Neuronal stem cell (in vitro differentiated cells): ENCODE measurements at regions not wholly inside any gene's neighbourhood (a gene's known extent, or its start where the extent isn't known, plus 50 kb on each side); places are given as distances from the start of the nearest gene placed in this dataset.

Source experiments
- DNase-seq: peaks from one replicate; pipeline ENCODE4 v3.0.0-alpha.2; 2013; ENCODE audit warnings: low spot score
- H2AFZ ChIP-seq: one replicate; pipeline ENCODE4 v1.6.1; 2013; ENCODE audit warnings: mild to moderate bottlenecking, low read length, inconsistent platforms
- H2AK5ac ChIP-seq: 2 replicates; pipeline ENCODE4 v1.6.1; 2013; ENCODE audit warnings: low read depth, mild to moderate bottlenecking, inconsistent platforms, low read length, moderate library complexity, mixed read lengths
- H2BK120ac ChIP-seq: 2 replicates; pipeline ENCODE4 v1.6.1; 2013; ENCODE audit warnings: low read depth, mild to moderate bottlenecking, inconsistent platforms, low read length, moderate library complexity, mixed read lengths
- H2BK12ac ChIP-seq: one replicate; pipeline ENCODE4 v1.6.1; 2013; ENCODE audit warnings: low read length, inconsistent platforms
- H2BK15ac ChIP-seq: 2 replicates; pipeline ENCODE4 v1.6.1; 2013; ENCODE audit warnings: mild to moderate bottlenecking, low read length, inconsistent platforms, mixed read lengths
- H2BK5ac ChIP-seq: one replicate; pipeline ENCODE4 v1.6.1; 2013; ENCODE audit warnings: inconsistent platforms, mild to moderate bottlenecking, low read length, moderate library complexity
- H3K14ac ChIP-seq: one replicate; pipeline ENCODE4 v1.6.1; 2013; ENCODE audit warnings: low read length, inconsistent platforms
- H3K18ac ChIP-seq: 2 replicates; pipeline ENCODE4 v1.6.1; 2013; ENCODE audit warnings: low read length, inconsistent platforms
- H3K23ac ChIP-seq: 2 replicates; pipeline ENCODE4 v1.6.1; 2013; ENCODE audit warnings: low read depth, mild to moderate bottlenecking, mixed read lengths, low read length, inconsistent platforms; ENCODE audit not compliant: poor library complexity
- H3K27ac ChIP-seq: replicated peaks from 3 replicates; pipeline ENCODE4 v1.5.1; 2013; ENCODE audit warnings: low read length, inconsistent platforms
- H3K27me3 ChIP-seq, 3 experiments: 2 replicates each; pipeline ENCODE4 v1.6.1; 2013; ENCODE audit warnings: low read length in 3 of 3, mild to moderate bottlenecking in 2 of 3, inconsistent platforms in 1 of 3, low read depth in 1 of 3, mixed read lengths in 1 of 3, moderate library complexity in 1 of 3; ENCODE audit not compliant: control insufficient read depth in 3 of 3, insufficient read depth in 3 of 3
- H3K36me3 ChIP-seq, 2 donors: replicated peaks in 1 of 2; 2 replicates each; pipeline ENCODE4 v1.6.1; 2013; ENCODE audit warnings: low read length in 2 of 2; ENCODE audit not compliant: control insufficient read depth in 2 of 2, insufficient read depth in 2 of 2
- H3K4ac ChIP-seq: 2 replicates; pipeline ENCODE4 v1.6.1; 2013; ENCODE audit warnings: inconsistent platforms, mild to moderate bottlenecking, low read length, moderate library complexity
- H3K4me1 ChIP-seq, 2 donors: 1 replicate in 1 of 2; 2 replicates in 1 of 2; pipeline ENCODE4 v1.6.1; 2013; ENCODE audit warnings: low read length in 2 of 2, low read depth in 1 of 2; ENCODE audit not compliant: control insufficient read depth in 2 of 2, insufficient read depth in 1 of 2
- H3K4me2 ChIP-seq: one replicate; pipeline ENCODE4 v1.6.1; 2013; ENCODE audit warnings: mild to moderate bottlenecking, low read length, inconsistent platforms; ENCODE audit not compliant: insufficient read depth, poor library complexity, severe bottlenecking
- H3K4me3 ChIP-seq, 2 donors: 2 replicates each; pipeline ENCODE4 v1.5.1; 2013; ENCODE audit warnings: low read length in 2 of 2, mild to moderate bottlenecking in 2 of 2, inconsistent platforms in 1 of 2, moderate library complexity in 1 of 2
- H3K79me1 ChIP-seq: one replicate; pipeline ENCODE4 v1.6.1; 2013; ENCODE audit warnings: low read depth, mild to moderate bottlenecking, inconsistent platforms, low read length, moderate library complexity
- H3K9ac ChIP-seq: one replicate; pipeline ENCODE4 v1.6.1; 2013; ENCODE audit warnings: mild to moderate bottlenecking, low read depth, low read length, inconsistent platforms; ENCODE audit not compliant: poor library complexity
- H3K9me3 ChIP-seq, 2 donors: replicated peaks in 1 of 2; 2 replicates each; pipeline versions ENCODE3 to v1.6.1; 2013; ENCODE audit warnings: low read length in 2 of 2, mild to moderate bottlenecking in 2 of 2, inconsistent platforms in 1 of 2, low read depth in 1 of 2, mixed read lengths in 1 of 2, moderate library complexity in 1 of 2; ENCODE audit not compliant: control insufficient read depth in 2 of 2, insufficient read depth in 1 of 2
- H4K8ac ChIP-seq: one replicate; pipeline ENCODE4 v1.6.1; 2013; ENCODE audit warnings: low read depth, mild to moderate bottlenecking, inconsistent platforms, low read length, moderate library complexity
- H4K91ac ChIP-seq: one replicate; pipeline ENCODE4 v1.6.1; 2013; ENCODE audit warnings: low read length, low read depth, mild to moderate bottlenecking, inconsistent platforms; ENCODE audit not compliant: poor library complexity
- WGBS, 2 donors: extraction: QIAGEN DNeasy Blood & Tissue Kit; methylation state at CpG; one replicate each; pipeline ENCODE4 v1.1.7; 2013; ENCODE audit warnings: missing lambda C conversion rate in 2 of 2, mixed read lengths in 1 of 2; ENCODE audit not compliant: insufficient read length in 2 of 2, insufficient replicate concordance in 1 of 2; ENCODE audit errors: extremely low coverage in 2 of 2; 5-methylcytosine and 5-hydroxymethylcytosine counted together

DNA sequence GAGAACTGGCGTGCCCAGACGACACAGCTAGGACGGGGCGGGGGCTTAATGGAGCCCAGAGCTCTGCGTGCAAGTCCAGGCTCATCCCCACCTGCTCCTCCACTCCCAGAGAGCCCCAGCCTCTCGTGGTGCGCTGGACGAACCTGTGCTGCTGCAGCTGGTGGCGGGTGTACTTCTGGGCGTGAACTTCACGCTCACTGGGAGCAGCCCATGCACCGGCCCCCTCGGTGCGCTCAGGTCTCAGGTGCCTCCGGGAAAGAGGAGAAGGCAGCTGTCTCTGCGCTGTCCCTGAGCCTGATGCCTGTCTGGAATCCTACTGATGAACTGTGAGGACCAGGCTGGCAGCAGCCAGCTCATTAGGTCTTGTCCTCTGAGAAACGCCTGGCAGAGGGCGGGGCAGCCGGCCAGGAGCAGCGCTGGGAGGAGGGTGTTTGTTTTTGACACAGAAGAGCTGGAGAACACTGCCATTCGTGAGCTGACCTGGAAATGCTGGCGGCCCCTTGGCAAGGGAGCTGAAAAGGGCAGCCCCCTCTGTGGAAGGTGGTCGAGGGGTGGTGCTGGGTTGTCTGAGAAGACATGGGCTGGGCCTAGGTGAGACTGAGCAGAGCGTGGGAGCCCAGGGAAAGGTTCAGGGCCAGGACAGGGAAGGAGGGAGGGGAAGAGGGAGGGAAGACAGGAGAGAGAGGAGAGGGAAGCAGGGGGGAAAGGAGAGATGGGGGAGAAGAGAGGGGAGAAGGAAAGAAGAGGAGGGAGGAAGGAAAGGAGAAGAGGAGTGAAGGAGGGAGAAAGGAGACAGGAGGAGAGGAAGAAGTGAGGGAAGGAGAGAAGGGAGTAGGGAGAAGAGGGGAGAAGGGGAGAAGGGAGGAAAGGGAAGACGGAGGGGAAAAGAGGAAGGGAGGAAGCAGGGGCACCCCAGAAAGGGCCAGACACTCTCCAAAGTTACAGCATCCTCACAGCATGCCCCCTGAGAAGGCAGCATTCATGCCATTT, 53.5 kb upstream of the TNS3 start:
- H3K27me3 ChIP-seq, result peaks cover 0 to 15% (median 4%) of the 10 kb centered on the region in 3 experiments
- peak overlapping the region; percentile 53 for H3K4me2 ChIP-seq
- H2AK5ac ChIP-seq, result peak overlapping the region; percentile 3
- H3K4me3 ChIP-seq, result peak overlapping the region in 1 of 2 donors; percentile 38
- peak overlapping the region; percentile 32 for H2BK5ac ChIP-seq
- H3K18ac ChIP-seq, result peak overlapping the region; percentile 94
- H3K79me1 ChIP-seq, result no peaks in the 10 kb centered on the region
- no peak overlapping the region for H2BK120ac ChIP-seq
- no peaks in the 10 kb centered on the region for H3K36me3 ChIP-seq
- WGBS, 2 donors, result no CpG with 5 or more reads among the region's 25 CpGs
- H2BK15ac ChIP-seq, result peak overlapping the region; percentile 84
- peak overlapping the region; percentile 76 for H2AFZ ChIP-seq
- no peak overlapping the region for H3K23ac ChIP-seq
- H3K9me3 ChIP-seq, result no peaks in the 10 kb centered on the region
- no peak overlapping the region for H3K9ac ChIP-seq
- H2BK12ac ChIP-seq, result peak overlapping the region; percentile 82
- H4K8ac ChIP-seq, result no peak overlapping the region
- no peak for DNase-seq
- H3K4ac ChIP-seq, result no peak overlapping the region
- peak overlapping the region; percentile 4 for H3K14ac ChIP-seq
- H3K27ac ChIP-seq, result no peak overlapping the region
- peak overlapping the region; percentile 61 for H4K91ac ChIP-seq
- H3K4me1 ChIP-seq, result peaks cover 13 to 24% of the 10 kb centered on the region in 2 donors

DNA sequence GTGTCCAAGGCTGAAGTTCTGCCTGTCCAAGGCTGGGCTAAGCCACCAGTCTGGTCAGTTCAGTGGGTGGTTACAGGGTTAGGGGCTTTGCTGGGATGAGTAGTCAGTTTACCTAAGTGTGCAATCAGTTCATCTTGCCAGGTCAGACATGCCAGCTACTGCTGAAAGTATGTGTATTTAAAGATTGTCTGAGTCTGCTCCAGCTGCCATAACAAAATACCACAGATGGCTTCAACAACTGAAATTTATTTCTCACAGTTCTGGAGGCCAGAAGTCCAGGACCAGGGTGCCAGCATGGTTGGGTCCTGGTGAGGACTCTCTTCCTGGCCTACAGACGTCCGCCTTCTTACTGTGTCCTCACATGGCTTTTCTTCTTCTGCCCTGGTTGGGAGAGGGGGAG, 52.4 kb upstream of the TNS3 start:
- no peak overlapping the region for H2AK5ac ChIP-seq
- no peaks in the 10 kb centered on the region for H3K9me3 ChIP-seq
- no peak overlapping the region for H2BK12ac ChIP-seq
- no peaks in the 10 kb centered on the region for H3K79me1 ChIP-seq
- H2BK15ac ChIP-seq, result no peak overlapping the region
- H4K91ac ChIP-seq, result no peak overlapping the region
- H3K4ac ChIP-seq, result no peak overlapping the region
- no peak overlapping the region for H3K27ac ChIP-seq
- H3K4me1 ChIP-seq, result peaks cover 13 to 18% of the 10 kb centered on the region in 2 donors
- no peak for DNase-seq
- no peak overlapping the region for H2BK120ac ChIP-seq
- no peak overlapping the region for H3K9ac ChIP-seq
- H2BK5ac ChIP-seq, result no peak overlapping the region
- peaks cover 0 to 15% (median 4%) of the 10 kb centered on the region in 3 experiments for H3K27me3 ChIP-seq
- no peak overlapping the region for H3K14ac ChIP-seq
- H3K36me3 ChIP-seq, result no peaks in the 10 kb centered on the region
- peak overlapping the region; percentile 24 for H3K18ac ChIP-seq
- H4K8ac ChIP-seq, result no peak overlapping the region
- H3K4me2 ChIP-seq, result no peak overlapping the region
- H2AFZ ChIP-seq, result no peak overlapping the region
- H3K4me3 ChIP-seq, result no peak overlapping the region
- H3K23ac ChIP-seq, result no peak overlapping the region
- WGBS, 2 donors, result no CpG with 5 or more reads among the region's 2 CpGs

DNA sequence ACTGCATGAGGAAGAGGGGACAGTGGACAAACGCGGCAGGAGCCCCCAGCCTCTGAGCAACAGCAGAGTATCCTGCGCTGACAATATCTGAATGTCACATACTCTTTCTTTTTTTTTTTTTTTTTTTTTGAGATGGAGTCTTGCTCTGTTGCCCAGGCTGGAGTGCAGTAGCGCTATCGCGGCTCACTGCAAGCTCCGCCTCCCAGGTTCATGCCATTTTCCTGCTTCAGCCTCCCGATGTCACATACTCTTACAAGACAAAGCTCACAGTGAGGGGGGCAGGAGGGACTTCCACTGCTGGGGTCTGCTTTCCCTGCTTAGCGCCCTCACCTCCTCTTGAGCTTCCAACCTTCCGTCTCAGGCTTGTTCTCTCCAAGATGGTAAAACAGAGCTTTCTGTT, 51.2 kb upstream of the TNS3 start:
- Histone ChIP-seq H4K8ac (no peak overlapping the region), H3K18ac (no peak overlapping the region), H3K27me3 (peaks cover 0 to 15% (median 4%) of the 10 kb centered on the region in 3 experiments), H2AK5ac (no peak overlapping the region), H3K4me2 (no peak overlapping the region), H3K23ac (no peak overlapping the region), H3K79me1 (no peaks in the 10 kb centered on the region), H3K36me3 (no peaks in the 10 kb centered on the region), H2BK12ac (no peak overlapping the region), H3K4me1 (peaks cover 13 to 18% of the 10 kb centered on the region in 2 donors), H3K4ac (no peak overlapping the region), H2BK15ac (no peak overlapping the region), H2BK120ac (no peak overlapping the region), H3K14ac (no peak overlapping the region), H2BK5ac (no peak overlapping the region), H3K9ac (no peak overlapping the region), H4K91ac (no peak overlapping the region), H2AFZ (no peak overlapping the region), H3K27ac (no peak overlapping the region), H3K4me3 (no peak overlapping the region), H3K9me3 (no peaks in the 10 kb centered on the region)
- no CpG with 5 or more reads among the region's 10 CpGs for WGBS, 2 donors
- no peak for DNase-seq
